H9 (cell line): ENCODE measurements at regions not wholly inside any gene's neighbourhood (a gene's known extent, or its start where the extent isn't known, plus 50 kb on each side); places are given as distances from the start of the nearest gene placed in this dataset.

Source experiments
- DNase-seq: peaks from one replicate; pipeline ENCODE4 v3.0.0-alpha.2; 2017
- H2AFZ ChIP-seq: one replicate; pipeline ENCODE4 v1.6.1; 2013; ENCODE audit warnings: mild to moderate bottlenecking, low read length, control low read depth, moderate library complexity
- H2AK5ac ChIP-seq: 2 replicates; pipeline ENCODE4 v1.6.1; 2013; ENCODE audit warnings: low read length, control low read depth, mixed read lengths; ENCODE audit not compliant: insufficient read length
- H2BK120ac ChIP-seq: one replicate; pipeline ENCODE4 v1.6.1; 2013; ENCODE audit warnings: low read depth, mild to moderate bottlenecking, low read length, control low read depth, inconsistent platforms; ENCODE audit not compliant: poor library complexity, severe bottlenecking
- H2BK12ac ChIP-seq: 2 replicates; pipeline ENCODE4 v1.6.1; 2013; ENCODE audit warnings: low read length, control low read depth, mixed read lengths, low read depth; ENCODE audit not compliant: insufficient read length
- H2BK15ac ChIP-seq: 2 replicates; pipeline ENCODE4 v1.6.1; 2013; ENCODE audit warnings: low read depth, low read length, control low read depth
- H2BK20ac ChIP-seq: one replicate; pipeline ENCODE4 v1.6.1; 2013; ENCODE audit warnings: low read depth, mild to moderate bottlenecking, low read length, control low read depth, inconsistent platforms; ENCODE audit not compliant: poor library complexity, severe bottlenecking
- H2BK5ac ChIP-seq: 2 replicates; pipeline ENCODE4 v1.6.1; 2013; ENCODE audit warnings: low read length, control low read depth, mixed read lengths; ENCODE audit not compliant: insufficient read length
- H3K14ac ChIP-seq: 2 replicates; pipeline ENCODE4 v1.6.1; 2013; ENCODE audit warnings: low read length, control low read depth; ENCODE audit not compliant: insufficient read depth
- H3K18ac ChIP-seq: 2 replicates; pipeline ENCODE4 v1.6.1; 2013; ENCODE audit warnings: low read depth, mild to moderate bottlenecking, mixed read lengths, low read length, control low read depth; ENCODE audit not compliant: insufficient read length
- H3K23ac ChIP-seq: 2 replicates; pipeline ENCODE4 v1.6.1; 2013; ENCODE audit warnings: low read length, control low read depth, mixed read lengths, low read depth; ENCODE audit not compliant: insufficient read length
- H3K23me2 ChIP-seq: 2 replicates; pipeline ENCODE4 v1.6.1; 2013; ENCODE audit warnings: low read depth, mild to moderate bottlenecking, mixed read lengths, low read length, control low read depth; ENCODE audit not compliant: insufficient read length, poor library complexity, severe bottlenecking
- H3K27ac ChIP-seq: 2 replicates; pipeline ENCODE4 v1.5.1; 2013; ENCODE audit warnings: low read length, control low read depth, mixed read lengths, low read depth; ENCODE audit not compliant: insufficient read length
- H3K27me3 ChIP-seq: 2 replicates; pipeline ENCODE4 v1.6.1; 2013; ENCODE audit warnings: low read length, control low read depth, inconsistent platforms; ENCODE audit not compliant: insufficient read depth
- H3K4ac ChIP-seq: 2 replicates; pipeline ENCODE4 v1.6.1; 2013; ENCODE audit warnings: low read depth, mild to moderate bottlenecking, control low read depth, inconsistent platforms, low read length, moderate library complexity
- H3K4me1 ChIP-seq: 2 replicates; pipeline ENCODE4 v1.6.1; 2013; ENCODE audit warnings: low read length, control low read depth, inconsistent platforms; ENCODE audit not compliant: insufficient read depth
- H3K4me2 ChIP-seq: 2 replicates; pipeline ENCODE4 v1.6.1; 2013; ENCODE audit warnings: low read length, control low read depth, mixed read lengths; ENCODE audit not compliant: insufficient read length, insufficient read depth
- H3K56ac ChIP-seq: 2 replicates; pipeline ENCODE4 v1.6.1; 2013; ENCODE audit warnings: low read depth, mild to moderate bottlenecking, mixed read lengths, low read length, control low read depth; ENCODE audit not compliant: insufficient read length
- H3K79me1 ChIP-seq: 2 replicates; pipeline ENCODE4 v1.6.1; 2013; ENCODE audit warnings: low read depth, mild to moderate bottlenecking, moderate library complexity, low read length, control low read depth, inconsistent platforms; ENCODE audit not compliant: insufficient read depth, poor library complexity, severe bottlenecking
- H3K79me2 ChIP-seq: 2 replicates; pipeline ENCODE4 v1.6.1; 2013; ENCODE audit warnings: low read length, control low read depth, inconsistent platforms; ENCODE audit not compliant: insufficient read depth
- H3K9ac ChIP-seq: 2 replicates; pipeline ENCODE4 v1.6.1; 2013; ENCODE audit warnings: low read length, control low read depth, mixed read lengths; ENCODE audit not compliant: insufficient read length; ENCODE audit errors: extremely low read depth
- H3K9me3 ChIP-seq: one replicate; pipeline ENCODE4 v1.6.1; 2013; ENCODE audit warnings: low read depth, low read length, inconsistent platforms; ENCODE audit not compliant: control insufficient read depth
- H3T11ph ChIP-seq: one replicate; pipeline ENCODE4 v1.6.1; 2013; ENCODE audit warnings: mild to moderate bottlenecking, low read length, control low read depth, inconsistent platforms
- H4K20me1 ChIP-seq: one replicate; pipeline ENCODE4 v1.6.1; 2013; ENCODE audit not compliant: control insufficient read depth, insufficient read length, insufficient read depth
- H4K5ac ChIP-seq: 2 replicates; pipeline ENCODE4 v1.6.1; 2013; ENCODE audit warnings: low read depth, mild to moderate bottlenecking, mixed read lengths, low read length, control low read depth; ENCODE audit not compliant: insufficient read length
- H4K8ac ChIP-seq: replicated peaks from 2 replicates; pipeline ENCODE4 v1.6.1; 2013; ENCODE audit warnings: low read length, control low read depth, mixed read lengths, low read depth; ENCODE audit not compliant: insufficient read length
- H4K91ac ChIP-seq: 2 replicates; pipeline ENCODE4 v1.6.1; 2013; ENCODE audit warnings: low read depth, mild to moderate bottlenecking, moderate library complexity, mixed read lengths, low read length, control low read depth; ENCODE audit not compliant: insufficient read length
- H3K27ac Mint-ChIP-seq, 3 experiments: 2 replicates in 2 of 3; 3 replicates in 1 of 3; pipeline ENCODE4 v1.8.0; 2020 to 2021; ENCODE audit warnings: mixed read lengths in 3 of 3, mild to moderate bottlenecking in 1 of 3, moderate library complexity in 1 of 3
- H3K27me3 Mint-ChIP-seq: 2 replicates; pipeline ENCODE4 v1.8.0; 2021; ENCODE audit warnings: low read depth, mild to moderate bottlenecking, moderate library complexity, mixed read lengths
- H3K36me3 Mint-ChIP-seq, 3 experiments: 2 replicates in 2 of 3; 3 replicates in 1 of 3; pipeline ENCODE4 v1.8.0; 2020 to 2021; ENCODE audit warnings: low read depth in 3 of 3, mixed read lengths in 3 of 3; ENCODE audit not compliant: insufficient read depth in 1 of 3
- H3K4me1 Mint-ChIP-seq, 2 experiments: 2 replicates each; pipeline ENCODE4 v1.8.0; 2020; ENCODE audit warnings: mixed read lengths in 2 of 2
- H3K4me3 Mint-ChIP-seq, 2 experiments: 2 replicates in 1 of 2; 3 replicates in 1 of 2; pipeline ENCODE4 v1.8.0; 2020 to 2021; ENCODE audit warnings: mild to moderate bottlenecking in 2 of 2, mixed read lengths in 2 of 2, moderate library complexity in 1 of 2
- H3K9me3 Mint-ChIP-seq, 2 experiments: 2 replicates in 1 of 2; 3 replicates in 1 of 2; pipeline ENCODE4 v1.8.0; 2020; ENCODE audit warnings: mild to moderate bottlenecking in 2 of 2, mixed read lengths in 2 of 2, moderate library complexity in 1 of 2
- CTCF ChIP-seq: fragments of 200-600 bp; sonication (generic); conservative IDR thresholded peaks from 3 replicates; pipeline ENCODE4 v1.8.0; 2021; ENCODE audit warnings: antibody characterized with exemption, mild to moderate bottlenecking
- WGBS: extraction: QIAGEN DNeasy Blood & Tissue Kit; methylation state at CpG from one replicate; pipeline ENCODE4 v1.1.7; 2013; ENCODE audit warnings: missing lambda C conversion rate, low lambda C conversion rate, mixed read lengths; ENCODE audit not compliant: insufficient read length; ENCODE audit errors: extremely low coverage; 5-methylcytosine and 5-hydroxymethylcytosine counted together

DNA sequence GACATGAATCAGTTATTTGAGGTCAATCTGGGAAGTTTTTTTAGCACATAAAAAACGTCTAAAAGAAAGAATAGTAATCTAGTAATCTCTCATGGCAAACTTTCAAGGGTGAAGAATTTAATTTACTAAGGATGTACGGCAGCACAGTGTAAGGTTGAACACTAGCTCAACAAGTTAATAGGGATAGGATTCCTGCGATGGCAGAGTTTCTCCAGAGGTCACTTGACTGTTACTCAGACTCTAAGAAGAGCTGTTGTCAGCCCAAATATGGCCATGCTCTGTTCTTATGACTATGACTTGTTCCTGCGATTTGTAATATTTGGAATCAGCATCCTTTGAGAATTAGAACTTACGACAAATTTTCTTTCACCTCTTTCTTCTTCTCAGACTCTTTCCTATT lies 553.3 kb upstream of the TNP1 start:
- no peak overlapping the region for H2AFZ ChIP-seq

More for the DNA sequence above, 553.3 kb upstream of the TNP1 start:
- H3K9me3 ChIP-seq, result no peaks in the 10 kb centered on the region
- Mint-ChIP-seq H3K4me1 (no peaks in the 10 kb centered on the region), H3K27ac (no peak overlapping the region), H3K9me3 (no peaks in the 10 kb centered on the region), H3K27me3 (peaks cover 7% of the 10 kb centered on the region), H3K4me3 (no peak overlapping the region), H3K36me3 (no peaks in the 10 kb centered on the region)
- whole genome bisulfite sequencing, result no CpG with 5 or more reads among the region's 5 CpGs
- no peak overlapping the region for H4K5ac ChIP-seq
- no peak overlapping the region for H2BK20ac ChIP-seq
- no peak overlapping the region for H2BK5ac ChIP-seq
- no peak overlapping the region for H2BK15ac ChIP-seq
- H3K27ac ChIP-seq, result no peak overlapping the region
- no peaks in the 10 kb centered on the region for H3K27me3 ChIP-seq
- no peak overlapping the region for H2BK120ac ChIP-seq
- H4K91ac ChIP-seq, result no peak overlapping the region
- H3K4ac ChIP-seq, result no peak overlapping the region
- H3K23me2 ChIP-seq, result no peaks in the 10 kb centered on the region
- no peak overlapping the region for H3T11ph ChIP-seq
- no peaks in the 10 kb centered on the region for H3K79me1 ChIP-seq
- no peak overlapping the region for H3K14ac ChIP-seq
- H2AK5ac ChIP-seq, result no peak overlapping the region
- TF ChIP-seq CTCF, result no peak
- H4K20me1 ChIP-seq, result no peaks in the 10 kb centered on the region
- H3K23ac ChIP-seq, result no peak overlapping the region
- H4K8ac ChIP-seq, result no peak overlapping the region
- DNase-seq, result no peak
- no peak overlapping the region for H3K4me2 ChIP-seq
- H3K56ac ChIP-seq, result no peak overlapping the region
- H3K9ac ChIP-seq, result no peak overlapping the region
- H3K4me1 ChIP-seq, result no peaks in the 10 kb centered on the region
- H2BK12ac ChIP-seq, result no peak overlapping the region
- H3K79me2 ChIP-seq, result peaks cover 1% of the 10 kb centered on the region; the same call in 1 of the 2 replicates
- H3K18ac ChIP-seq, result no peak overlapping the region
